ENCODE measurements at regions not wholly inside any gene's neighbourhood (a gene's known extent, or its start where the extent isn't known, plus 50 kb on each side); places are given as distances from the start of the nearest gene placed in this dataset.
A peak's percentile ranks its signal among the peaks of the same experiment; 100 is the strongest.

- Histone ChIP-seq H3K27me3 (ENCODE audit: low read depth) (no peaks in the 10 kb centered on the region), H3K36me3 (no peaks in the 10 kb centered on the region), H3K27ac (no peak overlapping the region), H3K4me1 (peaks cover 27% of the 10 kb centered on the region), H3K9me3 (no peaks in the 10 kb centered on the region), H3K4me3 (no peak overlapping the region)
- intact Hi-C loops (cut with DNase I): loop anchor here (5.0 kb wide), 1 partner anchor 148 kb away; no protein-coding TSS in a partner anchor
- DNase-seq: no peak
- TF ChIP-seq CTCF (IDR thresholded peaks at IDR 0.05): no peak
- no peak for ATAC-seq
Observed at GRCh38 chr1:218499911-218500310, 154.8 kb downstream of the TGFB2 start.

DNA sequence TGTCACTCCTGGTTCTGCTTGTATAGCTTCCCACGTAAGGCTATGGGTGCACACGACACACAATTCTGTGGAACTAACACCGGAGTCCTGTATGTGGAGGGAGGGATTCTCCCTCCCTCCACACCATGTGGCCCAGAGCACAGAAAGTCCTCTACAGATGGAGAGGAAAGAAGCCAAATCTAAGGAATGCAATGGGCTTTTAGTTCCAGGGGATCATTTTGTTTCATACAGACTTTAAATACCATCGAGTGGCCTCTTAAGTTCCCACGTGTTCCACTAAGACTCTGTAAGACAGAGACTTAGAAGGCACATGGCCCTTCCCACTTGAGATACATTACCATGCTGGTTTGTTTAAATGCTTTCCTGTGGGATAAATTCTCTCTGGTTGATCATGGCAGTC lies 156.0 kb downstream of the TGFB2 start:
- no peak for DNase-seq
- Histone ChIP-seq H3K27me3 (ENCODE audit: low read depth) (no peaks in the 10 kb centered on the region), H3K9me3 (no peaks in the 10 kb centered on the region), H3K4me3 (no peak overlapping the region), H3K27ac (no peak overlapping the region), H3K4me1 (peaks cover 27% of the 10 kb centered on the region), H3K36me3 (no peaks in the 10 kb centered on the region)
- intact Hi-C loops (cut with DNase I): no loop called here
- TF ChIP-seq CTCF (IDR thresholded peaks at IDR 0.05): no peak
- peak in 1 of 2 donors; percentile 52 for ATAC-seq

DNA sequence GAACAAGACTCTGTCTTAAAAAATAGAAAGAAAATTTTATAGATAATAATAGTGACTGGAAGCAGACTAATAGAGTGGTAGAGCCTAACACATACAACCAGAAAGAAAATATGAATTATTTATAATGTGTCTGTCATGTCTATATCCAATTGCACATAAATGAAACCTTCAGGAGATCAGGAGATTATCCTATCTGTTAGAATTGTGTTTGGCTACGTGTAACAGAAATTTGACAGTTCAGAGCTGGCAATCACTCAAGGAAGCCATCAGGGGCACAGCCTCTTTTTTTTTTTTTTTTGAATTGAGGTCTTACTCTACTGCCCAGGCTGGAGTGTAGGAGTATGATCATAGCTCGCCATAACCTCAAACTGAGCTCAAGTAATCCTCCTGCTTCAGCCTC lies 157.2 kb downstream of the TGFB2 start:
- peaks cover 27% of the 10 kb centered on the region for H3K4me1 ChIP-seq
- H3K9me3 ChIP-seq: peaks cover 3% of the 10 kb centered on the region
- H3K4me3 ChIP-seq: no peak overlapping the region
- TF ChIP-seq CTCF (IDR thresholded peaks at IDR 0.05): no peak
- H3K27ac ChIP-seq: no peak overlapping the region
- DNase-seq: no peak
- ATAC-seq: no peak
- H3K36me3 ChIP-seq: no peaks in the 10 kb centered on the region
- intact Hi-C loops (cut with DNase I): no loop called here
- no peaks in the 10 kb centered on the region for H3K27me3 ChIP-seq (ENCODE audit: low read depth)

DNA sequence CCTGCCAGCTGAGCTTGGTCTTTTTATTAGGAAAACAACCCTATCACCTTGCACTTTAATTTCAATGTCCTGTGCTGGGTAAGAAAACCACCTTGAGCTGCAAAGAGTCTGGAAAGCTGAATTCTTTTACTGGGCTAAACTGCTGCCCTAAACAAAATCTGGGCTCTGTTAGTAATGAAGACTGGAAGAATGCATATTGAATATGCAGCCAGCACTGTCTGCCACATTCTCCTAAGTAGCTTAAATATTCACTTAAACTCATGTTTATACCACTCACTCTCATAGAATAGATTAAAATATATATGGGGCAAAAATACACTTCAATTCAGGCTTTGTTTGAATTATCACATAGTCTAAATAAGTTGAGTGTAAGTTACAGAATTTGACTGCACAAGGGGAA lies 158.0 kb downstream of the TGFB2 start:
- no peak for DNase-seq
- no peak for TF ChIP-seq CTCF (IDR thresholded peaks at IDR 0.05)
- Histone ChIP-seq H3K27ac (no peak overlapping the region), H3K4me1 (peaks cover 27% of the 10 kb centered on the region), H3K27me3 (ENCODE audit: low read depth) (no peaks in the 10 kb centered on the region), H3K36me3 (no peaks in the 10 kb centered on the region), H3K9me3 (peaks cover 9% of the 10 kb centered on the region), H3K4me3 (no peak overlapping the region)
- ATAC-seq: no peak
- intact Hi-C loops (cut with DNase I): no loop called here

GRCh38 chr1:218507355-218508002 lies 162.3 kb downstream of the TGFB2 start:
- Histone ChIP-seq H3K4me3 (no peak overlapping the region), H3K4me1 (no peaks in the 10 kb centered on the region), H3K27me3 (ENCODE audit: low read depth) (no peaks in the 10 kb centered on the region), H3K36me3 (no peaks in the 10 kb centered on the region), H3K9me3 (peaks cover 9% of the 10 kb centered on the region), H3K27ac (no peak overlapping the region)
- intact Hi-C loops (cut with DNase I): no loop called here
- DNase-seq: no peak
- TF ChIP-seq CTCF (IDR thresholded peaks at IDR 0.05): no peak
- ATAC-seq: no peak

All from lower lobe of right lung (tissue), 2 donors.